ENCODE measurements at regions not wholly inside any gene's neighbourhood (a gene's known extent, or its start where the extent isn't known, plus 50 kb on each side); places are given as distances from the start of the nearest gene placed in this dataset.

- no peaks in the 10 kb centered on the region for H3K4me1 ChIP-seq (ENCODE audit: control insufficient read depth in 5 of 5, insufficient read depth in 5 of 5, low read length in 5 of 5)
- no peaks in the 10 kb centered on the region for H3K27me3 ChIP-seq (ENCODE audit: control insufficient read depth in 3 of 3, insufficient read depth in 3 of 3, low read length in 2 of 3)
- no peak overlapping the region for H3K9ac ChIP-seq (ENCODE audit: insufficient read depth in 1 of 2, low read length in 2 of 2)
- peaks cover 0 to 10% (median 3%) of the 10 kb centered on the region in 4 donors for H3K36me3 ChIP-seq (ENCODE audit: control insufficient read depth in 4 of 4, insufficient read depth in 4 of 4, low read length in 4 of 4)
- no peak for DNase-seq
- no peak overlapping the region for H3K4me3 ChIP-seq
- no peak overlapping the region for H3K27ac ChIP-seq (ENCODE audit: low read depth in 1 of 2, low read length in 1 of 2)
- H3K9me3 ChIP-seq (ENCODE audit: control insufficient read depth in 4 of 4, insufficient read depth in 3 of 4, low read length in 3 of 4) = peaks cover 0 to 2% (median 0%) of the 10 kb centered on the region in 4 donors
- no peak for TF ChIP-seq CTCF (IDR thresholded peaks at IDR 0.05; ENCODE audit: control extremely low read depth, extremely low read depth)
- no peak for ATAC-seq (ENCODE audit: insufficient read depth, low FRiP score)
Measured at GRCh38 chr3:74301056-74301455, 313.4 kb downstream of the CNTN3 start.

- H3K9ac ChIP-seq (ENCODE audit: insufficient read depth in 1 of 2, low read length in 2 of 2) = no peak overlapping the region
- no peak overlapping the region for H3K4me3 ChIP-seq
- H3K27me3 ChIP-seq (ENCODE audit: control insufficient read depth in 3 of 3, insufficient read depth in 3 of 3, low read length in 2 of 3) = no peaks in the 10 kb centered on the region
- ATAC-seq (ENCODE audit: insufficient read depth, low FRiP score) = no peak
- WGBS, 2 donors = 91 to 95% methylated on average over 1 of the region's 1 CpG
- no peak for TF ChIP-seq CTCF (IDR thresholded peaks at IDR 0.05; ENCODE audit: control extremely low read depth, extremely low read depth)
- no peaks in the 10 kb centered on the region for H3K4me1 ChIP-seq (ENCODE audit: control insufficient read depth in 5 of 5, insufficient read depth in 5 of 5, low read length in 5 of 5)
- peaks cover 0 to 5% (median 0%) of the 10 kb centered on the region in 4 donors for H3K9me3 ChIP-seq (ENCODE audit: control insufficient read depth in 4 of 4, insufficient read depth in 3 of 4, low read length in 3 of 4)
- no peak overlapping the region for H3K27ac ChIP-seq (ENCODE audit: low read depth in 1 of 2, low read length in 1 of 2)
- DNase-seq = no peak
- H3K36me3 ChIP-seq (ENCODE audit: control insufficient read depth in 4 of 4, insufficient read depth in 4 of 4, low read length in 4 of 4) = peaks cover 0 to 14% (median 4%) of the 10 kb centered on the region in 4 donors
Measured at GRCh38 chr3:74295479-74295878, 319.0 kb downstream of the CNTN3 start.

GRCh38 chr3:74288761-74289160 lies 325.7 kb downstream of the CNTN3 start:
- WGBS, 2 donors = 62 to 66% methylated on average over 2 of the region's 2 CpGs
- peaks cover 0 to 13% (median 0%) of the 10 kb centered on the region in 4 donors for H3K36me3 ChIP-seq (ENCODE audit: control insufficient read depth in 4 of 4, insufficient read depth in 4 of 4, low read length in 4 of 4)
- H3K9ac ChIP-seq (ENCODE audit: insufficient read depth in 1 of 2, low read length in 2 of 2) = no peak overlapping the region
- DNase-seq (no peak), ATAC-seq (ENCODE audit: insufficient read depth, low FRiP score) (no peak)
- peaks cover 0 to 1% (median 0%) of the 10 kb centered on the region in 4 donors for H3K9me3 ChIP-seq (ENCODE audit: control insufficient read depth in 4 of 4, insufficient read depth in 3 of 4, low read length in 3 of 4)
- H3K27me3 ChIP-seq (ENCODE audit: control insufficient read depth in 3 of 3, insufficient read depth in 3 of 3, low read length in 2 of 3) = no peaks in the 10 kb centered on the region
- H3K4me3 ChIP-seq = no peak overlapping the region
- no peaks in the 10 kb centered on the region for H3K4me1 ChIP-seq (ENCODE audit: control insufficient read depth in 5 of 5, insufficient read depth in 5 of 5, low read length in 5 of 5)
- no peak for TF ChIP-seq CTCF (IDR thresholded peaks at IDR 0.05; ENCODE audit: control extremely low read depth, extremely low read depth)
- H3K27ac ChIP-seq (ENCODE audit: low read depth in 1 of 2, low read length in 1 of 2) = no peak overlapping the region

GRCh38 chr3:74287557-74287956 lies 326.9 kb downstream of the CNTN3 start:
- no peak for ATAC-seq (ENCODE audit: insufficient read depth, low FRiP score)
- no peak for TF ChIP-seq CTCF (IDR thresholded peaks at IDR 0.05; ENCODE audit: control extremely low read depth, extremely low read depth)
- 83 to 90% methylated on average over 1 of the region's 1 CpG for WGBS, 2 donors

More at GRCh38 chr3:74287557-74287956, 326.9 kb downstream of the CNTN3 start:
- no peak overlapping the region for H3K27ac ChIP-seq (ENCODE audit: low read depth in 1 of 2, low read length in 1 of 2)
- no peaks in the 10 kb centered on the region for H3K27me3 ChIP-seq (ENCODE audit: control insufficient read depth in 3 of 3, insufficient read depth in 3 of 3, low read length in 2 of 3)
- peaks cover 0 to 9% (median 0%) of the 10 kb centered on the region in 4 donors for H3K36me3 ChIP-seq (ENCODE audit: control insufficient read depth in 4 of 4, insufficient read depth in 4 of 4, low read length in 4 of 4)
- no peak overlapping the region for H3K4me3 ChIP-seq
- no peaks in the 10 kb centered on the region for H3K4me1 ChIP-seq (ENCODE audit: control insufficient read depth in 5 of 5, insufficient read depth in 5 of 5, low read length in 5 of 5)
- no peak overlapping the region for H3K9ac ChIP-seq (ENCODE audit: insufficient read depth in 1 of 2, low read length in 2 of 2)
- no peaks in the 10 kb centered on the region for H3K9me3 ChIP-seq (ENCODE audit: control insufficient read depth in 4 of 4, insufficient read depth in 3 of 4, low read length in 3 of 4)
- DNase-seq = no peak

Measured in lung (tissue), 11 donors.